ENCODE measurements at regions not wholly inside any gene's neighbourhood (a gene's known extent, or its start where the extent isn't known, plus 50 kb on each side); places are given as distances from the start of the nearest gene placed in this dataset.
A peak's percentile ranks its signal among the peaks of the same experiment; 100 is the strongest.

DNA sequence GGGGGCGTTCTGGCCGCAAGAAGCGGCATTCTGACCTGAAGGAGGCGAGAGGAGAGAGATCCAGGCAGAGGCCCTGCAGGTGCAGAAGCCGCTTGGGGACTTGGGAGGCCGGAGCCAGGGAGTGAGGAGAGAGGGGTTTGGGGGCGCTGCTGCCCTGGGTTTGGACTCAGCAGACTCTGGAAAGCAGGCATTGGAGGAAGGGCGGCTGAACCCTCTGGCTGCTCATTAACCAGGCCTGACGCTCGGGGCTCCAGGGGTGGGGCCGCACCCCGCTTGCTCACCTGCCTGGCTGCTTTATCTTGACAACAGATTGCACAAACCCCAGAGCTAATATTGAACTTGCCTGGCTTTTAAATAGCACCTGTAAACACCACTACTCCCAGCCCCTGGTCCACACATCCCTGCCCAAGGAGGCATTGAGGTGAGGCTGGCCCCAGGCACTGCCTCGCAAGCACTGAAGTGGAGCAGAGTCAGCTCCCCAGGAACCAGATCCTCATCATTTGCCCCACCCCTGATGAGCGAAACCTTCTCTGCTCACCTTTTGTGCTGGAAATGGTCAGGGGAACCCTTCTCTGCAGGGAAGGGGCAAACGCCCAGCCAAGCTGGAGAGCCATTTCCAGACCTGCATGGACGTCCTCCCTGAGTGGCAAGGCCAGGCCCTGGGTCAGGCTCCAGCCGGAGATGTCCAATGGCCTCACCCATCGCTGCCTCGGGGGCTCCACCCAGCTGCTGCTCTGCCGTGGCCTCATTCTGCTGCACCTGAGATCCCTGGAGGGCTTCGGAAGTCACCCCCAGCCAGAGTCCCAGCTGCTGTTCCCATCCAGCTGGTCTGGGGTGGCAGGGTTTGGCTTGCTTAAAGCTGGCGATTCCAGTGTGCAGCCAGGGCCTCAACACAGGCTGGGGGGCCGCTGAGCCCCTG, 190.2 kb upstream of the GSE1 start:
- Histone ChIP-seq H3K4me1 (ENCODE audit: control insufficient read depth in 5 of 5, insufficient read depth in 5 of 5, low read length in 5 of 5) (peaks cover 0 to 23% (median 3%) of the 10 kb centered on the region in 5 donors), H3K27ac (ENCODE audit: low read depth in 1 of 2, low read length in 1 of 2) (peak overlapping the region in 1 of 2 donors; percentile 69), H3K27me3 (ENCODE audit: control insufficient read depth in 3 of 3, insufficient read depth in 3 of 3, low read length in 2 of 3) (no peaks in the 10 kb centered on the region), H3K36me3 (ENCODE audit: control insufficient read depth in 4 of 4, insufficient read depth in 4 of 4, low read length in 4 of 4) (no peaks in the 10 kb centered on the region), H3K4me3 (no peak overlapping the region), H3K9me3 (ENCODE audit: control insufficient read depth in 4 of 4, insufficient read depth in 3 of 4, low read length in 3 of 4) (no peaks in the 10 kb centered on the region), H3K9ac (ENCODE audit: insufficient read depth in 1 of 2, low read length in 2 of 2) (no peak overlapping the region)
- 76 to 85% methylated on average over 23 of the region's 23 CpGs for WGBS, 2 donors
- DNase-seq (peak; percentile 73 to 88 (median 87)), ATAC-seq (ENCODE audit: insufficient read depth, low FRiP score) (peak; percentile 47)
- TF ChIP-seq, protein P1, sequence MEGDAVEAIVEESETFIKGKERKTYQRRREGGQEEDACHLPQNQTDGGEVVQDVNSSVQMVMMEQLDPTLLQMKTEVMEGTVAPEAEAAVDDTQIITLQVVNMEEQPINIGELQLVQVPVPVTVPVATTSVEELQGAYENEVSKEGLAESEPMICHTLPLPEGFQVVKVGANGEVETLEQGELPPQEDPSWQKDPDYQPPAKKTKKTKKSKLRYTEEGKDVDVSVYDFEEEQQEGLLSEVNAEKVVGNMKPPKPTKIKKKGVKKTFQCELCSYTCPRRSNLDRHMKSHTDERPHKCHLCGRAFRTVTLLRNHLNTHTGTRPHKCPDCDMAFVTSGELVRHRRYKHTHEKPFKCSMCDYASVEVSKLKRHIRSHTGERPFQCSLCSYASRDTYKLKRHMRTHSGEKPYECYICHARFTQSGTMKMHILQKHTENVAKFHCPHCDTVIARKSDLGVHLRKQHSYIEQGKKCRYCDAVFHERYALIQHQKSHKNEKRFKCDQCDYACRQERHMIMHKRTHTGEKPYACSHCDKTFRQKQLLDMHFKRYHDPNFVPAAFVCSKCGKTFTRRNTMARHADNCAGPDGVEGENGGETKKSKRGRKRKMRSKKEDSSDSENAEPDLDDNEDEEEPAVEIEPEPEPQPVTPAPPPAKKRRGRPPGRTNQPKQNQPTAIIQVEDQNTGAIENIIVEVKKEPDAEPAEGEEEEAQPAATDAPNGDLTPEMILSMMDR (IDR thresholded peaks at IDR 0.05; ENCODE audit: control extremely low read depth, extremely low read depth): no peak

GRCh38 chr16:85423631-85424030, 189.5 kb upstream of the GSE1 start:
- WGBS, 2 donors: 85% methylated on average over 11 of the region's 11 CpGs
- H3K4me3 ChIP-seq: no peak overlapping the region
- H3K9me3 ChIP-seq (ENCODE audit: control insufficient read depth in 4 of 4, insufficient read depth in 3 of 4, low read length in 3 of 4): no peaks in the 10 kb centered on the region
- no peak for DNase-seq
- TF ChIP-seq, protein P1 (IDR thresholded peaks at IDR 0.05; ENCODE audit: control extremely low read depth, extremely low read depth): no peak
- H3K27me3 ChIP-seq (ENCODE audit: control insufficient read depth in 3 of 3, insufficient read depth in 3 of 3, low read length in 2 of 3): no peaks in the 10 kb centered on the region
- no peak overlapping the region for H3K9ac ChIP-seq (ENCODE audit: insufficient read depth in 1 of 2, low read length in 2 of 2)
- ATAC-seq (ENCODE audit: insufficient read depth, low FRiP score): no peak
- no peaks in the 10 kb centered on the region for H3K36me3 ChIP-seq (ENCODE audit: control insufficient read depth in 4 of 4, insufficient read depth in 4 of 4, low read length in 4 of 4)
- peaks cover 0 to 23% (median 3%) of the 10 kb centered on the region in 5 donors for H3K4me1 ChIP-seq (ENCODE audit: control insufficient read depth in 5 of 5, insufficient read depth in 5 of 5, low read length in 5 of 5)
- H3K27ac ChIP-seq (ENCODE audit: low read depth in 1 of 2, low read length in 1 of 2): no peak overlapping the region

- Histone ChIP-seq H3K4me3 (no peak overlapping the region), H3K4me1 (ENCODE audit: control insufficient read depth in 5 of 5, insufficient read depth in 5 of 5, low read length in 5 of 5) (peaks cover 0 to 23% (median 3%) of the 10 kb centered on the region in 5 donors), H3K9me3 (ENCODE audit: control insufficient read depth in 4 of 4, insufficient read depth in 3 of 4, low read length in 3 of 4) (no peaks in the 10 kb centered on the region), H3K27me3 (ENCODE audit: control insufficient read depth in 3 of 3, insufficient read depth in 3 of 3, low read length in 2 of 3) (no peaks in the 10 kb centered on the region), H3K9ac (ENCODE audit: insufficient read depth in 1 of 2, low read length in 2 of 2) (no peak overlapping the region), H3K27ac (ENCODE audit: low read depth in 1 of 2, low read length in 1 of 2) (no peak overlapping the region), H3K36me3 (ENCODE audit: control insufficient read depth in 4 of 4, insufficient read depth in 4 of 4, low read length in 4 of 4) (no peaks in the 10 kb centered on the region)
- ATAC-seq (ENCODE audit: insufficient read depth, low FRiP score) (no peak), DNase-seq (peak in 1 of 3 donors; percentile 56)
- WGBS, 2 donors: 64 to 76% methylated on average over 35 of the region's 35 CpGs
- TF ChIP-seq, protein P1 (IDR thresholded peaks at IDR 0.05; ENCODE audit: control extremely low read depth, extremely low read depth): no peak
Observed at GRCh38 chr16:85424260-85425073, 188.7 kb upstream of the GSE1 start.
